Mucosa of gallbladder (tissue), 1 donor: ENCODE measurements at regions not wholly inside any gene's neighbourhood (a gene's known extent, or its start where the extent isn't known, plus 50 kb on each side); places are given as distances from the start of the nearest gene placed in this dataset.
"Not testable (repeated sequence)": the region's sequence is repeated elsewhere in the genome, so short reads cannot be mapped to it uniquely, and the experiment has no call there.

Experiments
- DNase-seq: peaks from one replicate; pipeline ENCODE4 v3.0.0-alpha.2; 2020; ENCODE audit warnings: low spot score
- donor health status: DM: no; HTN: no; CAD: no.

DNA sequence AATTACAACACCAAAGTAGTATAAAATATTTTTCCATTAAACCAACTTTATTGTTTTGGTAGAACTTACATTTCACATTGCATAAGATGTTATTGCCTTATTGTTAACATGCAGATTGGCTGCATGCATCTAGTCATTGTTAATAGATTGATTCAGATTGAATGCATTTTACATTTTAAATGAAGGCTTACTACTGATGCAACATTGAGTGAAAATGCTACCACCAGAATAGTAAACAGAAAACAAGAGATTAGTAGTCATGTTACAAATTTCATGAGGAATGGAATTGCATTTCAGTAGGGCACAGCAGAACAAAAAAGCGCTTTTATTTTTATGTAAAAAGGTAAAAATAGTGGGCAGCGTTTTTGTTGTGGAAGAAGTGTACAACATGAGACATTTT, 298.3 kb downstream of the ARL4A start:
- DNase-seq = no peak

- DNase-seq = no peak
Measured at GRCh38 chr7:12987238-12987637, 299.8 kb downstream of the ARL4A start.

- no peak for DNase-seq
Measured at GRCh38 chr7:12990440-12990839, 303.0 kb downstream of the ARL4A start.

DNA sequence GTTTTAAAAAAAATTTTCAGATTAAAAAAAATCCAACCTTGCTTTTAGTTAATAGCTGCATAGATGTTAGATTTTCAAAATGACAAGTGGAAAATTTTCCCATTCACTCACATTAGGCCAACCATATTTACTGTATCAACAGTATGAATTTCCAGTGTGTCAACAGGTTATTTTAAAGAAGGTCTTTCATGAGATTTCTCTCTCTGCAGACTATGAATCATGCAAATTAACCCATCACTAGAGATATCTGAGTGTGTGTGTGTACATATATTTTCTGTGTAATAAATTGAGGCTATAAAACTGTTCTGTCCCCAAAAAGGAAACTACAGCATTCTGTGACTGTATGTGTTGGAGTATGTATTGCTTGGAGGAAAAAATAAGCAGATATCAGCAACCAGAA, 305.6 kb downstream of the ARL4A start:
- no peak for DNase-seq

- DNase-seq = no peak
Measured at GRCh38 chr7:12995912-12996469, 308.6 kb downstream of the ARL4A start.

DNA sequence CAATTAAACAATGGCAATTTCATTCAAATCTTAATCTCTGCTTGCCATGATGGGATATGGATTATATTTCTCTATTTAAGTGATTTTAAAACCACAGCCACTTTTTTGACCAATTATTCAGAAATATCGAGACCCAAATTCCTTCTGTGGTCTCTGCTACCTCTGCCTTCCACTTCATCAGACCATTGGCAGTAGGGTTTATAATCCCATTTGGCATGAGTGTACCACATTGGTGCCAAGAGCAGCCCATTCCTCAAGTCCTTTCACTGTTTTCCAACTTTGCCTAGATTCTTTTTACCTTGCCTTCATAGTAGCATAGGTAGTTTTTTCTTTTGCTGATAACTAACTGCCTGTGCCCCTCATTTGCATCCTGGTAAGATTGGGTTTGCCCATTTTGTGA, 319.9 kb downstream of the ARL4A start:
- no peak for DNase-seq

GRCh38 chr7:13009517-13009916, 322.1 kb downstream of the ARL4A start:
- DNase-seq = no peak

DNA sequence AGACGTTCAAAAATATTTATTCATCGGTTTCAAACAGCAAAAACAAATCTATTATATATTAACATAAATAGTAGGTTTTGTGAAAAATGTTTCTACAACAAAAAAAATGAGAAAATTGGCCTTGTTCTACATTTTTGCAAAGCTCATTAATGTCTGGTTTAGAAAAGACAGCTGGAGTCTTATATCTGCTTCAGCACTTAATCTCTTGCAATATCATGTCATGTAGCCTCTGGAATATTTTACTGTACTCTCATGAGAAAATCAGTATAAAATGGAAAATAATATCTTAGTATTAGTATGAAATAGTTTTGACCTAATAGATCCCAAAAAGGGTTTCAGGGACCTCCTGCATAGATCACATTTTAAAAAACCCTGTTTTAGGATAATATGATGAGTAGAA, 326.6 kb downstream of the ARL4A start:
- no peak for DNase-seq

- DNase-seq = no peak
Measured at GRCh38 chr7:13016036-13016581, 328.7 kb downstream of the ARL4A start.

DNA sequence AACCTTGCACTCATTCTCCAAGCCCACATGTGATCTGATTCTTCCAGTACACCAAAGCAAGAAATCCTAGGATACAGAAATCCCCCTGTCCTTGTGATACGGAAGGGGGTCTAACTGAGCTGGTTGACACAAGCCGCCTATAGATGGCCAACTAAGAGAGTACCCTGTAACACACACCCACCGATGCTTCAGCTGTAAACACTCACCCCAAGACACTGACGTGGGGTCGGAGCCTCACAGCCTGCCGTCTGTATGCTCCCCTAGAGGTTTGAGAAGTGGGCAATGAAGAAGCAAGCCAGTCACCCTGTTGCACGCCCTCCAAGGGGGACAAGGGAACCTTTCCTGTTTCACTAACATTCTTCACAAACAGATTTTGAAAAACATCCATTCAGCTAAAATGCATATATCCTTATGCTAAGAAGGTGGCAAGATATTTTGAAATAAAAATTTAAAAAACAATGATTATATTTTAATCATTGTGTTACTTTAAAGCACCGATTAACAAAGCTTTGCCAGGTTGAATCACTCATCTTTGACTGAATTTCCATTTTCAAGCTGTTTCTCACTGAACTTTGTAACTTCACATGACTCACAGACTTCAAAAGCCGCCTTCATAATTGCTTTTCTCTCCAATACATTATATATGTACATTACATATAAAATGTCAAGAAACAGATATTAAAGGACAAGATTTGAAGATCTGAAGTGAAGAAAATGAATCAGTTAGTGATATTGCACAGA, 329.3 kb downstream of the ARL4A start:
- no peak for DNase-seq

DNA sequence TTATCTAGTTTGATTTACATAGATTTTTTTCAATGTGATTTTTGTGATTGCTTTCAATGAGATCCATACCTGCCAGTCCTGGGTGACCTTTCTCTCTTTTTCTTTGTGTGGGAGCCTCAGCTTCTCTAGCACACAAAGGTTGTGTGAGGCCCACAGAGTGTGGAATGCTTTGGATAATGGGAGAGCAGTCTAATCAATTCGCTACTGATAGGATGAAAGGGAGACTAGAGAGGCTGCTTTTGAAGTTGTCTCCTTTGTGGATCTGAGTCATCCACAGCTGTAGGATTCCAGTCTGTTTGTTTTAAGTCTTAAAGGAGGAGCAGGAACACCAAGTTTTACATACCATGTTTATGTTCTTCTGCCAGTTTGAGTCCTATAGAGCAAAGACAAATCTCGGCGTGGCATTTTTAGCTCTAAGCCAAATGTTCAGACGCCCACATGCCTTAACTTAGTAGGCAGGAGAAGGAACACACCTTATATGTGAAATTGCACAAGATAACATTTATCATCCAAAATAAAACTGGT, 330.0 kb downstream of the ARL4A start:
- no peak for DNase-seq

- DNase-seq = no peak
Measured at GRCh38 chr7:13017881-13018280, 330.4 kb downstream of the ARL4A start.

- DNase-seq = no peak
Measured at GRCh38 chr7:13021566-13022300, 334.3 kb downstream of the ARL4A start.

DNA sequence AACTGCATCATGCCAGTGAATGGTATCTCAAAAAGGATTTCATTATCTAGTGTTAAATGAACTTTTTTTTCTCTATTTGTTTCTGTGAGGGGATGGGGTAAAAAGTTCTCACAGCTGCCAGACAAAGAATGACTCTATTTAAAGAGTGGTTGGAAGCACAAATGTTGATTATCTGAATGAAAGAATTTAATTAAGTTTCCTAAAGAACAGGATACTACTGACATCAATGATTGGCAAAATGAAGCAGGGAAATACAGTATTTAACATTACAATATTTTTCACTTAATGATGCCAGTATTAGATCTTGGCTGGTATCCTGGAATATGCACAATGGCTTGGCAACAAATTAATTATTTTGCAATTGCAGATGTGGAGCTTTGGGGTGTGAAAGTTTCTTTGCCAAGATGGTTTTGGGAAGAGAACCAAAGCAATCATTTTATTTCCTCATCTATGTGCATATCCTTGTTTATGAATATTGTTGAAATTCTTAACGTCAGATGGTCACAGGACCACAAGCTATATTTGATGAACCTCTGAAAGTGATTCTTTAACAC, 336.8 kb downstream of the ARL4A start:
- no peak for DNase-seq

DNA sequence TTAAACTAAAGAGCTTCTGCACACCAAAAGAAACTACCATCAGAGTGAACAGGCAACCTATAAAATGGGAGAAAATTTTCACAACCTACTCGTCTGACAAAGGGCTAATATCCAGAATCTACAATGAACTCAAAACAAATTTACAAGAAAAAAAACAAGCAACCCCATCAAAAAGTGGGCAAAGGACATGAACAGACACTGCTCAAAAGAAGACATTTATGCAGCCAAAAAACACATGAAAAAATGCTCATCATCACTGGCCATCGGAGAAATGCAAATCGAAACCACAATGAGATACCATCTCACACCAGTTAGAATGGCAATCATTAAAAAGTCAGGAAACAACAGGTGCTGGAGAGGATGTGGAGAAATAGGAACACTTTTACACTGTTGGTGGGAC, 337.6 kb downstream of the ARL4A start:
- not testable (repeated sequence) for DNase-seq

GRCh38 chr7:13027321-13027720, 339.9 kb downstream of the ARL4A start:
- no peak for DNase-seq

DNA sequence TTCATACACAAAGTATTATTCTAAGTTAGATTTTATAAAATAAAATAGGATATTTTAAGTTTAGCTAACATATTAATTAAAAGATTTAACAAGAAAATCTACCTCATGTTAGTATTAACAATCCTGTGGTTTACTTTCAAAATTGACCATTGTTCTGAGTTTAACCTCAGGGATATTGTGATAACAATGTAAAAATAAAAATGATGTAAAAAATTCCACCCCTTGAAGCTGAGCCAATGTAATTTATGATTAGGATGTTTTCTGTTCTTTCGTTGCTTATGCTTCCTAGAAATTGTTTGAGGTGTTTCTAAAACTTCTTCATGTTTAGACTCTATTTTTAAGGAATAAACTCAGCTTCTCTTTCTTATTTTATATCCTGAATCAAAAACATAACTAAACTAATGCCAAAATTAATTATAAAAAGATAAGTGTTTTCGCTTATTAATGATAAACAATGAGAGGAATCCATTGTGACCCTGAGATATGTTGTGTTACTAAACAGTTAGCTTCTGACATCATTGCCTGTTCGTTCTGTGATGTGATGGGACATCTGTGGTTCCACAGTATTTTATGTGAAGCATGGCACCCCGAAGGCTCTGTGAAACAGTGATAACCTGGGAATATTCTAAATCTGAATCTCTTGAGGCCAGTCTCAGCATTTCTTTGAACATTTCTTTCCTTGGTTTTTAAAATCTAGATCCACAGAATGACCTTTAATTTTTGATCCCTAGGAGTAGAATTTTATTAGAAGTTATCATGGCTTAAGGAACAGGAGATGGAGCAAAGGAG, 340.8 kb downstream of the ARL4A start:
- no peak for DNase-seq

DNA sequence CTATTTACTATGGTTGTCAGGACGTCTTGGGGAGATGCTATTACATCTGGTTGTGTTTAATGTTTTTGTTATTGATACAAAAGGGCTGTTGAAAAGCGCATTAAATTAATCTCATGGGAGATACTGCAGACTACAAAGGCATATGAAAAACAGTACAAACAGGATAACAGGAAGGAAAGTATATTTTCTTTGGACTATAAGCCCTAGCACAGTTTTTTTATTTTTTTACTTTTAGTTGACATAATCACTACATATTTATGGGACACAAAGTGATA, 341.3 kb downstream of the ARL4A start:
- no peak for DNase-seq

DNA sequence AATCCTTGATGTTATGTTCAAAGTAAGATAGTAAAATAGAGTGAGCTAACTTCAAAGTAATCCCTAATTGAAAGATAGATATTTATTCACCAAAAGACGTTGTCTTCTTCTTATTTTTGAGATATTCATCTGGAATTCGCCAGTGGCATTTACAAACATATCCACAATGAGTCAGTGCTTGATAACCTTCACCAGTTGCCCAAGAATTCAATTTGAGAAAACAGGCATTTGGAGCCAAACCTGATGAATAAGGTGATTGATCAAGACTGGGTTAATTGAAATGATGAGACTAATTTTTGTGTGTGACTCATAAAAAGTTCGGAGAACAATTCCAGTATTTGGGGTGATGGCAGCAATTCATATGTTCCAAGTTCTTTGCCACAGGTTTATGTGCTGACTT, 344.0 kb downstream of the ARL4A start:
- no peak for DNase-seq

DNA sequence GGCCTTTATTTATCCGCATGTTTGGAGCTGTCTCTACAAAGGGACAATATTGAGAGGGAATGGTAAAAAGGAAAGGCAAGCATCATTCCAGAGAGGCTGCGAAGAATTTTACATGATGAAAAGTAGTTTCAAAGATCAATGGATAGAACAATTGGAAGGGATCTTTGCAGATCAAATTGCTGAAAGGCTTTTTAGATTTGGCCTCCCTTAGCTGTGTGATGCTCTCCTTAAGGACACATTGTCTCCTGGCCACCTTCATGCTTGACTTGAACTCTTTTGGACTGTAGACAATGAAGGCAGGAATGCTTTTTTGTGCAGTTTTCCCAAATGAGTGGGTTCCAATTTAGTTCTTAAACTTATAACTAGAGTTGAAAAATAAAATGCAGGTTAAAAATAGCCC, 344.7 kb downstream of the ARL4A start:
- DNase-seq = no peak

- DNase-seq = no peak
Measured at GRCh38 chr7:13032576-13032975, 345.1 kb downstream of the ARL4A start.

GRCh38 chr7:13034693-13035092, 347.3 kb downstream of the ARL4A start:
- DNase-seq = no peak
